GM20000 (cell line): ENCODE measurements at regions not wholly inside any gene's neighbourhood (a gene's known extent, or its start where the extent isn't known, plus 50 kb on each side); places are given as distances from the start of the nearest gene placed in this dataset.

Experiments used
- DNase-seq: peaks from one replicate; pipeline ENCODE4 v3.0.0; 2012; ENCODE audit warnings: low spot score
- CTCF ChIP-seq: IDR thresholded peaks from 2 replicates; pipeline ENCODE4 v1.5.1; 2012; ENCODE audit warnings: mild to moderate bottlenecking, control low read depth; ENCODE audit errors: extremely low read depth, missing control alignments

GRCh38 chr2:128396946-128397345, 78.3 kb upstream of the HS6ST1 start:
- no peak for TF ChIP-seq CTCF
- no peak for DNase-seq

- no peak for TF ChIP-seq CTCF
- no peak for DNase-seq
Measured at GRCh38 chr2:128399256-128399655, 80.6 kb upstream of the HS6ST1 start.

GRCh38 chr2:128399690-128400291, 81.1 kb upstream of the HS6ST1 start:
- DNase-seq: no peak
- no peak for TF ChIP-seq CTCF

GRCh38 chr2:128401680-128402079, 83.0 kb upstream of the HS6ST1 start:
- DNase-seq: no peak
- no peak for TF ChIP-seq CTCF

- no peak for DNase-seq
- no peak for TF ChIP-seq CTCF
Measured at GRCh38 chr2:128402911-128403670, 84.4 kb upstream of the HS6ST1 start.

GRCh38 chr2:128403814-128404708, 85.4 kb upstream of the HS6ST1 start:
- no peak for TF ChIP-seq CTCF

More at GRCh38 chr2:128403814-128404708, 85.4 kb upstream of the HS6ST1 start:
- DNase-seq: no peak
